Hematopoietic multipotent progenitor cell (in vitro differentiated cells): ENCODE measurements at regions not wholly inside any gene's neighbourhood (a gene's known extent, or its start where the extent isn't known, plus 50 kb on each side); places are given as distances from the start of the nearest gene placed in this dataset.
"Not testable (repeated sequence)": the region's sequence is repeated elsewhere in the genome, so short reads cannot be mapped to it uniquely, and the experiment has no call there.

Experiments used
- DNase-seq, 3 donors: peaks; one replicate each; pipeline ENCODE4 v3.0.0-alpha.2; 2011 to 2015; ENCODE audit warnings: low read depth in 2 of 3, low spot score in 2 of 3

DNA sequence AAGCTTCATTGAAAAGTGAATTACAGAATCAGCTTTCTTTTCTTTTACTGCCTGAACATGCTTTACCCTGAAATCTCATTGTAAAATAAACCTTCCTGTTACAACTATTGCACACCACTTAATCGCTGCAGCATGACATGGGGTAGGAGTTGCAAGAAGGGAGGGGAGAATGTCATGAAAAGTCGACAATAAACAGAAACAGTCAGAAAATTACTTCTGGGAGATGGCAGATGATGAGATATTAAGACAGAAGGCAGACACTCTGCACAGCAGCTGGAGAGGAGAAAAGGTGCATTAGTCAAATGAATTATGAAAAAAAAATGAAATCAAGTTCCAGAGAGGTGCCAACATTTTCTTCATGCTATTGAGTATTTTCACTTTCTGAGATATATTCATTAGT, 287.7 kb downstream of the PCDH7 start:
- DNase-seq, result no peak

DNA sequence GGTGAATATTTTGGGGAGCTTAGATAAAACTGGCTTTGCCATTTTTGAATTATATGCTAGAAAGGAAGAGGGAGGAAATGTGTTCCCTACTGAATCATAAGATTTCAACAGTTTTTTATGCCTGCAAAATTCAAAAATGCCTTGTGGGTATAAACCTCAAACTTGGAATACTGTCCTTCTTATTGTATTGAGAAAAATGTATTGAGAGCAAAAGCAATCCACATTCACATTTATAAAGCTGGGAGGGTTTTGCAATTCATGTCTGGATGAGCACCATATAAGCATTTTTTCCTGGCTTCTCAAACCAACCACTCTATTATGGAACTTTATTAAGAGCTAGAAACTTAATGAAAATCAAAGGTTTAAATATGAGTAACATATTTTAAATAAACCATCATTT, 289.8 kb downstream of the PCDH7 start:
- no peak for DNase-seq

DNA sequence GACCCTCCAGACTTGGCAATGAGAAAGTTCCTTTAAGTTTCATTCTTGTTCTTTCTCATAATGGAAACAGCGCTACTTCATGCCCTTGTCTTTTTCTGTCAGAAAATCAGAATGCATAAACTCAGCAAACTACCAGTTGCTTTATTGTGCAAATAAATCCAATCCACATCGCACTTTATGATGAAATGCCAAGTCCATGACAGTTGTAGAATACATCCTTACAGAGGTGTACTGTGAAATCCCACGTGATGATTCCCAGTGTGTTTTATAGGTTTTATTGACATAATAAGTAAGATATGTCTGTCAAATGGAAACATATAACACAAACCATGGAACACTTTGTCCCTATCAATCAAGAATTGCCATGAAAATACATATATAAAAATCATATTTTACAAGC, 295.0 kb downstream of the PCDH7 start:
- DNase-seq, result no peak

DNA sequence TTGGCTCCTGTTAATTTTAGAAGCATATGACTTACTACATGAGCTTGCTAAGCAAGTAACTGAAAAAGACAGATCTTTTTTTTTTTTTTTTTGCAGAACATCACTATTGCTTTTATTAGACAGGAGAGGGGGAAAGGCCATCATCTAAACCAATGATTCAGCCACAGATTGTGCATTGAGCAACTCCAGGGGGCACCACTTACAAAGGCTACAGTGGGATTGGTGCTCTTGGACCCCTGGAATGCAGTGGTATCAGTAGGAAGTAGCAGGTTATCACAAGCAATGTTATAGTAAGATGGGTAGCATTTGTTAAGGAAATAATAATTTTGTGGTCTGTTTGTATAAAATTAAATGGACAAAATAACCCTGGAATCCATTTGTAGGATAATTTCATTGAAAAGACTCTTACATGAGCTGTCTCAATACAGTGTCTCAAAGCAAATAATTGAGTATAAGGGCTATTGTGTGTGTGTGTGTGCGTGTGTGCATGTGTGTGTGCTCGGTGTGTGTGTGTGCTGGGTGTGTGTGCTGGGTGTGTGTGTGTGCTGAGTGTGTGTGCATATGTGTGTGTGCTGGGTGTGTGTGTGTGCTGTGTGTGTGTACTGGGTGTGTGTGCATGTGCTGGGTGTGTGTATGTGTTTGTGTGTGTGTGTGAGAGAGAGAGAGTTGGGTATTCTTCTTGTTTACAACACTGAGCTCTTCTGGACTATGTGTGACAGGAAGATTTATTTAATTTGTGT, 296.3 kb downstream of the PCDH7 start:
- no peak for DNase-seq

DNA sequence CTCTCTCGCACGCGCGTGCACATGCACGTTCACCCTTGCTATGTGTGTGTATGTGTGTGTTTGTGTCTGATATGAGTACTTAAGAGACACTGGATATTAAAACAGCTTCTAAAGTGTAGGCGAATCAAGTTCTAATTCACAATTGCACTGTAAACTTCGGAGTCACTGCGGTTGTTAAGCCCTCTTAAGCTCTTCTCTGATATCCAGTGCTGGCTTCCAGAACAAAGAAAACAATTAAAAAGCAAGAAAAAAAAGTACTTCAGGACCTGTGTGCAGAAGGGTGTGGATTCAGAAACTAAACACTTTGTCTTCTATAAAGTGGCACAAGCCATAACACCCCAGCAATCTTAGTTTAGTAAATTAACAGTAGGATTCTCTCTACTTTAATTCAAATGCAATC, 300.2 kb downstream of the PCDH7 start:
- no peak for DNase-seq

DNA sequence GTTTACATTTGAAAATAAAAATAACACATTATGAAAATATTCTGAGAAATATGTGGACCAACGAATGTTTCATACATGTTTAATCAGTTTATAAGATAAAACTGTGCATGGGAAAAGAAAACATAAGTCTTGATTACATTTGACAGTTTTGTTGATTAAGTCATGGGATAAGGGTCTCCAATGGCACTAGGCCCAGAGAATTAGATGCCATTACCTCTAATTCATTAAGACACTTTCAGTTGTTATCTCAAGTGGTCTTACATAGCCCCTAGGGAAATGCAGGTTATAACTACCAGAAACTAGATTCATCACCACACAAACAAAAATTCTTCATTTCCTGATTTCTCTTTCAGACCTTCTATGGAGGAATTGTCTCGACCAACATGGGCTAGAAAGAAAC, 300.8 kb downstream of the PCDH7 start:
- no peak for DNase-seq

DNA sequence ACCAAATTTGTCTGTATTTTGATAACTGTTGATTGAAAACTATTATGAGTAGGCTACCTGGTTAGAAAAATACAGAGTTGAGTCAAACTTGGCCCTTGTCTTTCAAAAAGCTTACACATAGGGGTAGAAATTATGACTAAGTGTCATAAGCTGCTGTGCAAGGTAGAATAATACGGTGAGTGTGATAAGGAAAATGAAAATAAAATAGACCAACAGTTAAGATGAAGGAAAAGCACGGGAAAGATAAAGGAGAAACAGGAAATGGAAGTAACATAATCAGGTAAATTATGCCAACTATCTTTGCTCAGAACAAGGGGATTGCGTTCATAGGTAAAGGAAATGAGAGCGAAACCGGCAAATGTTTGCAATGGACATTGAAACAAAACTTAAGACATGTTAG, 302.5 kb downstream of the PCDH7 start:
- DNase-seq, result no peak

DNA sequence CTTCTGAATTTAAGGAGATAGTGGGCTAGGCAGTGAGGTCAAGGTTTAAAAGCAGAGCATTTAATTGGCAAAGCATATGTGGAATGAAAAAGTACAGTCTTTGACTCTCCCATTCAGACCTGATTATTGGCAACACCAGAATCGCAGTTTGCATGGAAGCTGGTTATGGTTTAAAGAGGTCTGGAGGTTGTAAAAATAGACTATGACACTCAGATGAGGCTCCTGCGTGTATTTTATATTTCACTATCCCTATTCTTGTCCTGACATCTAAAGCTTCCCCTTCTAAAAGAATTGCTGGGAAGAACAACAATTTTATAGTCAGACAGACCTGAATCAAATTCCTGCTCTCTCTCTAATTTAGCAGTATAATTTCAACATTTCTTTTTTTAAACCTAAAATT, 302.9 kb downstream of the PCDH7 start:
- no peak for DNase-seq

DNA sequence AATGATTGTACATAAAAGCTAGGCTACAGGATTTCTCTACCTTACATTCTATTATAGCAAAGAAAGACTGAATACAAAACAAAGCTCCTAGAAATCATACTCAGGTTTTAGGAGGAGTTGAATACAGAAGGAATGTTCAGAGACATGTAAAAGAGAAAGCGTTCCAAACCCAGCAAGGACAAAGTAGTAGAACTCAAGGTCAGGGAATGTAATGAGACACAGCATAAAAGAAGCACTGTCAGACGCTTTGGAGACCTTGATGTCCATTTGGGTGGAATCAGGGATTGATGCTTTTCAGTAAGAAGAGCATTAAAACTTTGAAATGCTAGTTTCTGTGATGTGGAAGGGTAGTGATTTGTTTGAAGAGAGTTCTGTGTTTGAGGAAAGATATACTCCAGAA, 303.6 kb downstream of the PCDH7 start:
- no peak for DNase-seq

DNA sequence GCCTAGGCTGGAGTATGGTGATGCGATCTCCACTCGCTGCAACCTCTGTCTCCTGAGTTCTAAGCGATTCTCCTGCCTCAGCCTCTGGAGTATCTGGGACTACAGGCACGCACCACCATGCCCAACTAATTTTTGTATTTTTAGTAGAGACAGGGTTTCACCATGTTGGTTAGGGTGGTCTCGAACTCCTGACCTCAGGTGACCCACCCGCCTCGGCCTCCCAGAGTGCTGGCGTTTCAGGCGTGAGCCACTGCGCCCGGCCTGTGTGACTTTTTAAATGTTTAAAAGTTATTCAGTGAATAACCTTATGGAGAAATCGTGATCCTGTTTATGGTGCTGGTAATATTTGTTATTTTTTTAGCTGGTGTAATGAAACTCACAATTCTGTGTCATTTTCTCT, 304.6 kb downstream of the PCDH7 start:
- DNase-seq, result not testable (repeated sequence)

DNA sequence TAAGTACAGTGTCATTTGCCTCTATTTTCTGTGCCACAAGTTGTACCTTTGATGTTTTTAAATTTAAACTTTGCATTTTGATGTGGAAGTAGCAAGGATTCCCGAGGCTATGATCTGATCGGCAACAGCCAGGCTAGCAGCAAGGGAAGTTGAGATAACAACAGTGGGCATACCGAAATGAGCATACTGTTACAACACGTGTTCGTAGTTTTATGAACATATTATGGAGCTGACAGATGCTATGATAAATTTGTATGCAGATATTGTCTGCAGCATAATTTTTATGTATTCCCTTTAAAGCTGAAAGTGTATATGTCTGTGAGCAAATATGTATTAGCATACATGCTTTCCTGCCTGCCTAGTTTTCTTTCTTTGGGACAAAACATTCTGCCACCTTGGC, 306.1 kb downstream of the PCDH7 start:
- no peak for DNase-seq

DNA sequence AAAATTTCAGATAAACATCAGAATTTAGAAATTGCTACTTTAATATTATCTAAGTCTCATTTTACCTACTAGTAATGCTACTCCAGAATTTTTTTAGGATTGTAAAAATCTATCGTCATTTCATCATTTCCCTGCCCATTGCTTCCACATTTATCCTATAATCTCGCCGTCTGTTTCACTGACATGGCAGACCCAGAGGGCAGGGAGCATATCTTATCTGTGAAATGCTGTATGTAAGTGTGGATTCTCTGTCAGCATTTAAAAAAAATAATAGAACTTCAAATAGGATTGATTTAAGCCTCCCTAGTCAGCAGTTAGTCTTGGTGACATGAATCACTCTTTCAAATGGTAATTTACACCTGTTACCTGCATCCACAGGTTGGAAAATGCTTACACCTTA, 314.4 kb downstream of the PCDH7 start:
- DNase-seq, result no peak

DNA sequence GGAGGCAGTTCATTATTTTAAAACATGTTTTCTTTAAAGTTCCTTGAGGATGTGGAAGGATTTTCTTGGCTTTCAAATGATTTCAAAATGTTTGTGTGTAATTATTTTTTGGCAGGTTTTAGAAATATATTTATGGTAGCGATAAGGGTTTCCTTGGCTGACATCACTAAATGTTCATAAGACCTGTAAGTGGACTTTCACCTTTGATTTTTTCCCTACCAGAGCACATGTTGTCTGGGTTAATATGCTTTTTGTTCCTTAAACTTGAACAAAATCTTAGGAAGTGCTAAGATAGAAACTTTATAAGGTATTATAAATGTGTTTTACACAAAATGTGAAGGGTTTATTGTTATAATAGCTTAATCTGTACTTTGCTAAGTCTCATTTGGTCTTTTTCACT, 315.6 kb downstream of the PCDH7 start:
- DNase-seq, result no peak

DNA sequence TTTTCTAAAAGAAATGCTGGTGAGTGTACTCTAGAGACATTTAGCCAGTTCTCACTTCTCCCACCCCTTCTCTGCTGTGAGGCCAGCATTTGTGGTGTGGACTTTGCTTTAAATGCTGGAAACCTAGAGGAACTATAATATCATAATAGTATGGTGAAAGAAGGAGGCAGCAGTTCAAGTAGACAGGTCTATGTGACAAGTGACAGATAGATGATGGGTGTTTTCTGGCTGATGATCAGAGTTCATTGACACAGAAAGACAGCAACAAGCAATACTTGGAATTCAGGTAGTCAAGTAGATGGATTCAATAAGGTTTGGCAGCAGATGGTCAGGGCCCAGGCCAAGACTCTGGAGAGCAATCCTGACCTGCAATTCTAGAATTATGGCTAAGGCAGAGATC, 317.5 kb downstream of the PCDH7 start:
- DNase-seq, result no peak

DNA sequence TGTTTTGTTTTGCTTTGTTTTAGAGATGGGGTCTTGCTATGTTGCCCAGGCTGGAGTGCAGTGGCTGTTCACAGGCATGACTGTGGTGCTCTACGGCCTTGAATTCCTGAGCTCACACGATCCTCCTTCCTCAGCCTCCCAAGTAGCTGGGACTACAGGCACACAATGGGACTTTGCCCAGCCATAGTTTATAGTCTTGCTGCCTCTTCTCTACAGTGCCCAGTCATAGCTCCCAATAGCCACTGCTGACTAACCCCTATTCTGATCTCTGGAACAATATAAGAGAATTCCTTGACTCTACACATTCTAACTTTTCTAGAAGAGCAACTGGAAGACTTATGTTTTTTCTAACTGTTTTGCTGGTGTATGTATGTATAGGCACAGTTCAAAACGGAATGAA, 319.2 kb downstream of the PCDH7 start:
- no peak for DNase-seq

DNA sequence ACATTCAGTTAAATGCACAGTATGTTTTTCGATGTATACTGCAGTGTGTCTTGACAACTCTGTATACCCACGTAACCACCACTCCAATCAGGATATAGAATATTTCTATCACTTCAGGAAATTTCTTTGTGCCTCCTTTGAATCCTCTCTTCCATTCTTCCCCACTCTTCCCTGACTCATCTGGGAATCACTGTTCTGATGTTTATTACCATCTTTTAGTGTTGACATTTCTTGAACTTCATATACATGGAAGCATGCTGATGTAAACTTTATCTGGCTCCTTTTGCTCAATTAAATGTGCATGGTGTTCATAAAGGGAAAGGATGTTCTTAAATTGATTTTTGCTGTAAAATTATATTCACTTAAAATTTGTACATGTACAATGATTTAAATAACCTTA, 319.9 kb downstream of the PCDH7 start:
- no peak for DNase-seq

DNA sequence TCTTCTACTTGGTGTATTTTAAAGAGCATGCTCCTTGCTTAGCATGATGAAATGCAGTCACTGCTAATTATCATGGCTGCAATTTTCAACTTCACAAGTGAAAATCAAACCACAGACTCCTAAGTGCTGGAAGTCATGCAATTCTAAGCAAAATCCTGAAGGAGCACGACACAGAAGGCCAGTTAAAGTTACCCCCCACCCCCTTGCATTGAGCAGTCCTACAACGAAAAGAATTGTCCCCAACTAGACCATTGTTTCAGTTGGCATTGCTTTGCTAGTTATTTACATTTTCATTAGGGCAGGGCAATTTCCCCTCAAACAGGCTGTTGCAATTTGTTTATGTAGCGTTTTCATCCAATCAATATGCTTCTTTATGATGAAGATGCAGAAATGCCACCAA, 321.2 kb downstream of the PCDH7 start:
- no peak for DNase-seq

DNA sequence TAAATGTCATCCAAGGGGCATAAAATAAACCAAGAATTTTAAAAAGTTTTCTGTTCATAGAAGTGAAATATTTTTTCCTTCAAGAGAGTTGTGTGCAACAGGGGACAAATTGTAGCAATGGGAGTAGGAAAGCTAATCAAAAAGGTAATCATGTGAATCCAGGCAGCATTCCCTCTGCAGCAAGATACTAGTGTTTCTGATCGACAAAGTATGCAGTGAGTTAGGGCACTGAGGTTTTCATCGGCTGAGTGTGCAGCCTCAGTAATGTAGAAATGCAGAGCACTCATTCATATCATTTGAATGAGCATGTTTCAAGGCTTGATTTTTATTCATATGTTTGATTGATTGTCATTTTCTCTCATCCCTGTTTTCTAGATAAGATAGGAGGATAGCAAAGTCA, 321.7 kb downstream of the PCDH7 start:
- no peak for DNase-seq

DNA sequence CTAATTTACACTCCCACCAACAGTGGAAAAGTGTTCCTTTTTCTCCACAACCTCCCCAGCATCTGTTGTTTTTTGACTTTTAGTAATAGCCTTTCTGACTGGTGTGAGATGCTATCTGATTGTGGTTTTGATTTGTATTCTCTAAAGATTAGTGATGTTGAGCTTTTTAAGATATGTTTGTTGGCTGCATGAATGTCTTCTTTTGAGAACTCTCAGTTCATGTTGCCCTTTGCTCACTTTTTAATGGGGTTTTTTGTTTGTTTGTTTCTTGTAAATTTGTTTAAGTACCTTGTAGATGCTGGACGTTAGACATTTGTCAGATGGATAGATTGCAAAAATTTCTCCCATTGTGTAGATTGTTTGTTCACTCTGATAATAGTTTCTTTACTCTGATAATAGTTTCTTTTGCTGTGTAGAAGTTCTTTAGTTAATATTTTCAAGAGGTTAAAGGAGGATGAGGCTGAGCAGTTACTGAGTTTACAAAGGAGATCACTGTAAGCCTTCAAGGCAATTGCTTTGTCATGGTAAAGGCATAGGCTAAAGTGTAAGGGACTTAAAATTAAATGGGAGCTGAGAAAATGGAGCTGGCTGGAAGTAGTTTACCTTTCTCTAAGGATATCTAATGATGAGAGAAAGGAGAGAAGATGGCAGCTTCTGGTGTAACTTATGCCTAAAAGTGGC, 323.4 kb downstream of the PCDH7 start:
- DNase-seq, result no peak

DNA sequence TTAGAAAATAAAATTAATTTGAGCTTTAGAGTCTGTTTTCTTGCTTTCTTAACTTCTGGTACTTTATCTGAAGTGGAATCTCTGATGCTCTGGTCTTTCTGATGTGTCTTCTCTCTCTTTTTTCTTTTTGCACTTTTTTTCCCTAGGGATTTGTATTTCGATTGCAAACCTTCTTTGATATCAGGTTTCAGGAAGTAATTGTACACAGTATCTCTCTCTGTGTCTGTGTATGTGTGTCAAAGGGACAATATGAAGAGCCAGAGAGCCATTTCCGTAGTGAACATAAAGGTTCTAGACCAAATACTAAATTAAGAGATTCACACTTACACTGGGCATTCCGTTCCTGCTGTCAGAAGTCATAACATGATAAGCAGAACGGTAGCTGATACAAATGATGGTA, 325.0 kb downstream of the PCDH7 start:
- DNase-seq, result no peak

DNA sequence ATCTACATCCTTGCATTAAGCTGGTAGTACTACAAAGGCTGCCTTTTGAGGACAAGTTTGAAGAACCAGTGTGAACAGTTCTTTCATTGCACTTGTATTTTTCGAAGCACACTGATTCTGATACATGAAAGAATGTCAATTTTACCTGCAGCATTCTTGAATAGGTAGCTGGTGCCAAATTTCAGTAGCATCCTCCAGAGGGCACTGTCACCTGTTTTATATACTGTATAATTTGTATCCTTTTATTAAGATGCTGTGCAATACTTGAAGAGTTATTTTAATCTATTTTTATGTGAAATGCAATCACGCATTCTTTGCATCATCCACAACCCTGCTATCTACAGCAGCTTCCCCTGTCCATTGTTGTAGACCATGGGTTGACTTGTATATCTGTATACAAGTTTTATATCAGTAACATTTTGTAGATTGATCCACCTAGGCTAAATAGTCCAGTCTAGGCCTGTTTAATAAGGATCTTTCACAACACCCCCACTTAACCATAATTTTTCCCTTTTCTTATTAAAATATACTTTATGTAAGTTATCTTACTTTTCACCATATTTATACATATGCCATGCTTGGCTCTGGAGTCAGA, 325.7 kb downstream of the PCDH7 start:
- DNase-seq, result no peak

DNA sequence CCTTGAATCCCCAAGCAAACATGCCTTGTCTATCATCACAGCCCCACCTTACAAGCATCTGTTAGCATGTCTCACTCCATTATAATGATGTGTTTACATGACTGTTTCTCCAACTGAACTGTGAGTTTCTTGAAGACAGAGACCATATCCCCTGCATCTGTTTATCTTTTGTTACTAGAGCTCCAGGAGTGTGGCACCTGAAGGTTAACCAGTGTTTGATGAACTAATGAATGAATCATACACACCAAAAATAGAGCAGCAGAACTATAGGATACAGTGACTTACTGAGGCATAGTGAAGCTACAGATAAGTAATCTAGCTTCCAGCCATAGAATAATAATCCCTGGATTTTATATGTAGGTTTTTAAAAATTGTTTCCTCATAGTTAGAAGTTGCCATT, 331.0 kb downstream of the PCDH7 start:
- no peak for DNase-seq
